Naive thymus-derived CD4-positive, alpha-beta T cell (primary cell): ENCODE measurements at regions not wholly inside any gene's neighbourhood (a gene's known extent, or its start where the extent isn't known, plus 50 kb on each side); places are given as distances from the start of the nearest gene placed in this dataset.

Experiments
- ATAC-seq: fragments of 150-1000 bp; cut with Tn5 transposase; 2 replicates; pipeline ENCODE4 v1.10.0; 2021; ENCODE audit warnings: mild to moderate bottlenecking, moderate library complexity
- CTCF ChIA-PET: fragments of 350-600 bp; sonication (Branson Sonifier 250); formaldehyde crosslinking; loops from one replicate; lab custom pipeline; 2021; ENCODE audit warnings: antibody characterized with exemption; lab: Charles Lee
- POLR2A ChIA-PET: fragments of 350-600 bp; sonication (Branson Sonifier 250); formaldehyde crosslinking; loops from one replicate; lab custom pipeline; 2021; ENCODE audit warnings: antibody characterized with exemption, inconsistent platforms; lab: Charles Lee
- DNase-seq, 9 donors: peaks; one replicate each; pipeline versions ENCODE4 v3.0.0 to v3.0.0-alpha.2; 2020 to 2022; ENCODE audit warnings: mixed read lengths in 1 of 9
- H3K27ac ChIP-seq: one replicate; pipeline ENCODE4 v1.7.0; 2013; ENCODE audit warnings: mild to moderate bottlenecking, low read depth, low read length, moderate library complexity
- H3K27me3 ChIP-seq, 2 donors: one replicate each; pipeline ENCODE4 v1.7.0; 2013; ENCODE audit warnings: low read length in 2 of 2, mild to moderate bottlenecking in 2 of 2, moderate library complexity in 2 of 2; ENCODE audit not compliant: control insufficient read depth in 2 of 2, insufficient read depth in 2 of 2
- H3K36me3 ChIP-seq, 3 experiments: 1 replicate in 2 of 3; 2 replicates in 1 of 3; pipeline ENCODE4 v1.7.0; 2013; ENCODE audit warnings: low read length in 3 of 3, mild to moderate bottlenecking in 3 of 3, moderate library complexity in 1 of 3; ENCODE audit not compliant: insufficient read depth in 3 of 3, control insufficient read depth in 2 of 3
- H3K4me1 ChIP-seq, 2 donors: one replicate each; pipeline ENCODE4 v1.7.0; 2013; ENCODE audit warnings: low read length in 2 of 2, mild to moderate bottlenecking in 2 of 2, moderate library complexity in 1 of 2; ENCODE audit not compliant: control insufficient read depth in 2 of 2, insufficient read depth in 2 of 2
- H3K4me3 ChIP-seq: 2 replicates; pipeline ENCODE4 v1.7.0; 2013; ENCODE audit warnings: mild to moderate bottlenecking, low read length
- H3K9me3 ChIP-seq, 3 experiments: 1 replicate in 2 of 3; 2 replicates in 1 of 3; pipeline ENCODE4 v1.7.0; 2013; ENCODE audit warnings: low read length in 3 of 3; ENCODE audit not compliant: control insufficient read depth in 2 of 3
- H3K27ac Mint-ChIP-seq, 9 donors: one replicate each; pipeline ENCODE4 v1.8.0; 2020 to 2022; ENCODE audit warnings: mixed read lengths in 9 of 9, mild to moderate bottlenecking in 8 of 9, moderate library complexity in 5 of 9, inconsistent platforms in 2 of 9
- H3K27me3 Mint-ChIP-seq, 5 donors: one replicate each; pipeline ENCODE4 v1.8.0; 2021 to 2022; ENCODE audit warnings: mixed read lengths in 5 of 5, mild to moderate bottlenecking in 1 of 5
- H3K36me3 Mint-ChIP-seq, 5 donors: one replicate each; pipeline ENCODE4 v1.8.0; 2020 to 2022; ENCODE audit warnings: mixed read lengths in 5 of 5, mild to moderate bottlenecking in 3 of 5, inconsistent platforms in 1 of 5
- H3K4me1 Mint-ChIP-seq, 7 donors: one replicate each; pipeline ENCODE4 v1.8.0; 2020 to 2022; ENCODE audit warnings: mixed read lengths in 7 of 7, mild to moderate bottlenecking in 3 of 7, inconsistent platforms in 1 of 7
- H3K4me3 Mint-ChIP-seq, 10 donors: one replicate each; pipeline ENCODE4 v1.8.0; 2020 to 2022; ENCODE audit warnings: mild to moderate bottlenecking in 10 of 10, mixed read lengths in 10 of 10, moderate library complexity in 6 of 10, inconsistent platforms in 2 of 10
- H3K9me3 Mint-ChIP-seq, 11 donors: one replicate each; pipeline ENCODE4 v1.8.0; 2020 to 2022; ENCODE audit warnings: mixed read lengths in 11 of 11, mild to moderate bottlenecking in 4 of 11, inconsistent platforms in 1 of 11, moderate library complexity in 1 of 11
- intact Hi-C, 2 donors: fragments of 100-400 bp; cut with micrococcal nuclease; formaldehyde crosslinking; loops; one replicate each; pipeline ENCODE4 v1.15.1; 2023

- DNase-seq: no peak
- Histone ChIP-seq H3K27ac (no peak overlapping the region), H3K9me3 (no peaks in the 10 kb centered on the region), H3K4me3 (no peak overlapping the region), H3K27me3 (no peaks in the 10 kb centered on the region), H3K4me1 (no peaks in the 10 kb centered on the region), H3K36me3 (no peaks in the 10 kb centered on the region)
- ChIA-PET POLR2A (no interaction called here), CTCF (no interaction called here)
- no peak for ATAC-seq
- no peaks in the 10 kb centered on the region for H3K4me1 Mint-ChIP-seq
- intact Hi-C loops: no loop called here
- H3K9me3 Mint-ChIP-seq: peaks cover 0 to 13% (median 0%) of the 10 kb centered on the region in 11 donors
- H3K36me3 Mint-ChIP-seq: peaks cover 0 to 6% (median 0%) of the 10 kb centered on the region in 5 donors
- peaks cover 0 to 25% (median 6%) of the 10 kb centered on the region in 5 donors for H3K27me3 Mint-ChIP-seq
- H3K27ac Mint-ChIP-seq: no peak overlapping the region
- H3K4me3 Mint-ChIP-seq: no peak overlapping the region
Observed at GRCh38 chr18:11249391-11249790, 100.0 kb upstream of the PIEZO2 start.

DNA sequence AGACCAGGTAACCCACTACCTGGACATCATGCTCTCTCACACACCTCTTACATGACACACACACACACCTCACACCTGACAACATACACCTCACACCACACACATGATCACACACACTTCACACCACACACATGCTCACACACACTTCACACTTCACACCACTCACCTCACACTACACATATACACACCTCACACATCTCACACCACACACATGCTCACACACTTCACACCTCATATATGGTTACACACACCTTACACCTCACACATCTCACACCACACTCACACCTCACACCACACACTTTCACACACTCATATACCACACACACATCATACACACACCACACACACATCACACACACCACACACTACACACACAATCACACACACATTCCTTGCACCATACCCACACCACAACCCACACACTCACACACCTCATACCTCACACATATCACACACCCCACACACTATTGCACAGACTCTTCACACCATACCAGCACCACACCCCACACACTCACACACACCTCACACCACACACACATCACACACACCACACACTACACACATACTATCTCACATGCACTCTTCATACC, 98.1 kb upstream of the PIEZO2 start:
- Mint-ChIP-seq H3K9me3 (peaks cover 0 to 15% (median 3%) of the 10 kb centered on the region in 11 donors), H3K4me3 (no peak overlapping the region), H3K36me3 (peaks cover 0 to 6% (median 0%) of the 10 kb centered on the region in 5 donors), H3K27me3 (peaks cover 0 to 25% (median 6%) of the 10 kb centered on the region in 5 donors), H3K27ac (no peak overlapping the region), H3K4me1 (no peaks in the 10 kb centered on the region)
- ChIA-PET CTCF (no interaction called here), POLR2A (no interaction called here)
- ATAC-seq (peak; percentile 4), DNase-seq (no peak)
- no peaks in the 10 kb centered on the region for H3K9me3 ChIP-seq
- H3K4me3 ChIP-seq: no peak overlapping the region
- intact Hi-C loops: no loop called here
- H3K27me3 ChIP-seq: no peaks in the 10 kb centered on the region
- no peak overlapping the region for H3K27ac ChIP-seq
- H3K4me1 ChIP-seq: no peaks in the 10 kb centered on the region
- no peaks in the 10 kb centered on the region for H3K36me3 ChIP-seq

DNA sequence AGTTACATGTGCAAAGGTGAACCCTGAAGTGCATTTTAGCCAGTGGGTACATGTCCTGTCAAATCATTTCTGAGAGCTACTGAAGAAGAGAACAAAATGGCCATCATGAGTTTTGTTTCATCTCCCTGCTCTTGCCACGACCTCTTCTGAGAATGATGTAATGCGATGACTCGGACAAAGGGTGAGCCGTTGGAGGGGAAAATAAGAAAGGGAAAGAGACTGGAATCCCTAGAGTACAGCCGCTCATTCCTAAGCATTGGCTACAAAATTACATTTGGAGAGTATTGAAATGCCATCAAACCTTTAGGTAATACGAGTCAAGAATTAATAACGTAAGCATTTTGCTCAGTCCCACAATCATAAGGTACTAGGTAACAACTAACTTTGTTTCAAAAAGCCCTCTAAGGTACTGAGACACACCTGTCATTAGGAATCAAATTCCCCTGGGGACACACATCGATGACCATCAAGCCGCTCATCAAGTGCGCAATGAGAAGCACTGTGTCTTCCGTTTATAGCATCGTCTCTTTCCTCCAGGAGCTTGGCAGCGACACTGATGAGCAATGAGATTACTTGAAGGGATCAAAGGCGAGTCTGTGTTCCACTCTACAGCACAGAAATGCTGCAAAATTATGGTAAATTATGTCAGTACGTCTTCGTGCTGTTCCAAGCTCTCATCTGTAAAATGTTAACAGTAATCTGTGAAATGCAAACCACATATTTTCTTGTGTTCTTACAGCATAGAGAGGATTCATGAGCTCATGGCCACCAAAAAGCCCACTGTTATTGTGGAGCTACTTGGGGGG, 97.3 kb upstream of the PIEZO2 start:
- Histone ChIP-seq H3K36me3 (no peaks in the 10 kb centered on the region), H3K4me1 (no peaks in the 10 kb centered on the region), H3K27ac (no peak overlapping the region), H3K27me3 (no peaks in the 10 kb centered on the region), H3K4me3 (no peak overlapping the region), H3K9me3 (no peaks in the 10 kb centered on the region)
- DNase-seq: no peak
- peaks cover 0 to 9% (median 3%) of the 10 kb centered on the region in 11 donors for H3K9me3 Mint-ChIP-seq
- no peak overlapping the region for H3K27ac Mint-ChIP-seq
- peaks cover 0 to 18% (median 6%) of the 10 kb centered on the region in 5 donors for H3K27me3 Mint-ChIP-seq
- ChIA-PET POLR2A (no interaction called here), CTCF (no interaction called here)
- ATAC-seq: no peak
- H3K36me3 Mint-ChIP-seq: no peaks in the 10 kb centered on the region
- H3K4me1 Mint-ChIP-seq: no peaks in the 10 kb centered on the region
- no peak overlapping the region for H3K4me3 Mint-ChIP-seq
- intact Hi-C loops: no loop called here

- ChIA-PET POLR2A (no interaction called here), CTCF (no interaction called here)
- Histone ChIP-seq H3K4me3 (no peak overlapping the region), H3K27ac (no peak overlapping the region), H3K9me3 (no peaks in the 10 kb centered on the region), H3K27me3 (no peaks in the 10 kb centered on the region), H3K36me3 (no peaks in the 10 kb centered on the region), H3K4me1 (no peaks in the 10 kb centered on the region)
- Mint-ChIP-seq H3K4me3 (no peak overlapping the region), H3K9me3 (peaks cover 0 to 7% (median 3%) of the 10 kb centered on the region in 11 donors), H3K27me3 (peaks cover 0 to 17% (median 6%) of the 10 kb centered on the region in 5 donors), H3K36me3 (no peaks in the 10 kb centered on the region), H3K27ac (no peak overlapping the region), H3K4me1 (no peaks in the 10 kb centered on the region)
- no peak for ATAC-seq
- intact Hi-C loops: no loop called here
- no peak for DNase-seq
Observed at GRCh38 chr18:11245879-11246278, 96.5 kb upstream of the PIEZO2 start.

GRCh38 chr18:11237484-11237883, 88.1 kb upstream of the PIEZO2 start:
- no peaks in the 10 kb centered on the region for H3K36me3 ChIP-seq
- Mint-ChIP-seq H3K36me3 (no peaks in the 10 kb centered on the region), H3K4me1 (no peaks in the 10 kb centered on the region), H3K9me3 (peaks cover 0 to 3% (median 0%) of the 10 kb centered on the region in 11 donors), H3K27me3 (peaks cover 0 to 5% (median 0%) of the 10 kb centered on the region in 5 donors), H3K27ac (no peak overlapping the region), H3K4me3 (no peak overlapping the region)
- H3K9me3 ChIP-seq: no peaks in the 10 kb centered on the region
- no peak overlapping the region for H3K27ac ChIP-seq
- H3K4me3 ChIP-seq: no peak overlapping the region
- no peak for DNase-seq
- ChIA-PET CTCF (no interaction called here), POLR2A (no interaction called here)
- intact Hi-C loops: no loop called here
- H3K4me1 ChIP-seq: no peaks in the 10 kb centered on the region
- no peaks in the 10 kb centered on the region for H3K27me3 ChIP-seq
- ATAC-seq: no peak

DNA sequence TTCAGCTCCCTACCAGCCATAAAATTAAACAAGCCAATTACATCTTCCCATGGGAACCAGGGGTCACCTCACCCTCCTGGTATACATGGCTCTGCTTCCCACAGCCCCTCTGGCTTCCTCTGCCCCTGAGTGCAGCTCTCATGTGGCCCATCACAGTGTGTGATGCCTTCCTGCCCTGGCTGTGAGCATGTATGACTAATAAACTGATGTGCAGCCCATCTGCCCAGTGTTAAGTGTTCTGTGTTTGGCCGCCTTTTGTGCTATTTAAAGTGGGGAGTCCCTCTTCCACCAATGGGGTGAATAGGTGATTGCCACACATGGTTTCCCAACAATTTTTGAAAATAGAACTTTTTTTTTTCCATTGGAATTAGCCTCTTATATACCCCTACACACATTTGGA, 87.7 kb upstream of the PIEZO2 start:
- no peak for DNase-seq
- POLR2A ChIA-PET: no interaction called here
- H3K9me3 ChIP-seq: no peaks in the 10 kb centered on the region
- no peaks in the 10 kb centered on the region for H3K27me3 ChIP-seq
- intact Hi-C loops: no loop called here
- ATAC-seq: no peak
- H3K4me3 ChIP-seq: no peak overlapping the region
- H3K27ac ChIP-seq: no peak overlapping the region
- no peaks in the 10 kb centered on the region for H3K36me3 ChIP-seq
- Mint-ChIP-seq H3K27me3 (peaks cover 0 to 5% (median 0%) of the 10 kb centered on the region in 5 donors), H3K36me3 (no peaks in the 10 kb centered on the region), H3K27ac (no peak overlapping the region), H3K4me1 (no peaks in the 10 kb centered on the region), H3K9me3 (peaks cover 0 to 3% (median 0%) of the 10 kb centered on the region in 11 donors), H3K4me3 (no peak overlapping the region)
- H3K4me1 ChIP-seq: no peaks in the 10 kb centered on the region
- CTCF ChIA-PET: no interaction called here
